Tibial nerve (tissue), 4 donors: ENCODE measurements at regions not wholly inside any gene's neighbourhood (a gene's known extent, or its start where the extent isn't known, plus 50 kb on each side); places are given as distances from the start of the nearest gene placed in this dataset.

Source experiments
- EP300 ChIP-seq, 2 donors: sonication (generic); formaldehyde crosslinking; IDR thresholded peaks; one replicate each; pipeline ENCODE4 v1.6.1; 2017; ENCODE audit warnings: antibody characterized with exemption in 2 of 2, mild to moderate bottlenecking in 1 of 2
- POLR2A ChIP-seq, 2 donors: fragments of 450-650 bp; IDR thresholded peaks; one replicate each; pipeline ENCODE4 v1.6.1; 2017; ENCODE audit warnings: antibody characterized with exemption in 2 of 2, mild to moderate bottlenecking in 2 of 2, moderate library complexity in 2 of 2
- TF ChIP-seq, protein P1 (sequence below), 5 experiments: fragments of 200-600 bp in 3 of 5; fragments of 450-650 bp in 2 of 5; sonication (generic) in 3 of 5; IDR thresholded peaks; one replicate each; pipeline ENCODE4 v1.5.1; 2016 to 2019; ENCODE audit warnings: antibody characterized with exemption in 5 of 5, mild to moderate bottlenecking in 3 of 5, moderate library complexity in 2 of 5

DNA sequence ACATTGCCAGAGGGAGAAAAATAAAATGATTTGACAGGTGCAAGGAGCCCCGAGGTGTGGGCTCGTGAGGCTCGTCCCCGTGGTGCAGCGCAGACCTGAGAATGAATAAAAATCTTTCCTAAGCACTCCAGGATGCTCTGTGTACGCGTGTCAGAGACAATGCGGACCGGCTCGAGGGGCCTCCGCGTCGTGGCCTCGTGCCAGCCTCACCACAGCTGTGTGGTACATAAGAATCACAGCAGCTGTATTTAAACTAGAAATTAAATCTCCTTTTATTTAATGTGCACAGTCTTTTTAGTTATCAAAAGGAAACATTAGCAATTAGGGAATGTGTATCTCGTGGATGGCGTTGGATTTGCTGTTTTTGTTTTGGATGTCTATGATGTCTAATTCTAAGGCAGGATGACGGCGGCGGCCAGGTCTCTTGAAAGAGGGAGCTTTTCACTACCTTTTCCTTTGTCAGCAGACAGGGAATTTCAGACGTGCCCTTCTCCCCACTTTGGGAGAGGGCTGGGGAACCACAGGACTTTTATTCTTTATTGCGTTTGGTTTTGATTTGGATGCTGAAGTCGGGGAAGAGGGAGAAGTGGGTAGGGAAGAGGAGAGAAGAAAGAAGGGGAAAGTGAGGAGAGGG lies 365.3 kb upstream of the SHH start:
- TF ChIP-seq EP300 (IDR thresholded peaks at IDR 0.05) (no peak), POLR2A (IDR thresholded peaks at IDR 0.05) (no peak)
- TF ChIP-seq, protein P1, sequence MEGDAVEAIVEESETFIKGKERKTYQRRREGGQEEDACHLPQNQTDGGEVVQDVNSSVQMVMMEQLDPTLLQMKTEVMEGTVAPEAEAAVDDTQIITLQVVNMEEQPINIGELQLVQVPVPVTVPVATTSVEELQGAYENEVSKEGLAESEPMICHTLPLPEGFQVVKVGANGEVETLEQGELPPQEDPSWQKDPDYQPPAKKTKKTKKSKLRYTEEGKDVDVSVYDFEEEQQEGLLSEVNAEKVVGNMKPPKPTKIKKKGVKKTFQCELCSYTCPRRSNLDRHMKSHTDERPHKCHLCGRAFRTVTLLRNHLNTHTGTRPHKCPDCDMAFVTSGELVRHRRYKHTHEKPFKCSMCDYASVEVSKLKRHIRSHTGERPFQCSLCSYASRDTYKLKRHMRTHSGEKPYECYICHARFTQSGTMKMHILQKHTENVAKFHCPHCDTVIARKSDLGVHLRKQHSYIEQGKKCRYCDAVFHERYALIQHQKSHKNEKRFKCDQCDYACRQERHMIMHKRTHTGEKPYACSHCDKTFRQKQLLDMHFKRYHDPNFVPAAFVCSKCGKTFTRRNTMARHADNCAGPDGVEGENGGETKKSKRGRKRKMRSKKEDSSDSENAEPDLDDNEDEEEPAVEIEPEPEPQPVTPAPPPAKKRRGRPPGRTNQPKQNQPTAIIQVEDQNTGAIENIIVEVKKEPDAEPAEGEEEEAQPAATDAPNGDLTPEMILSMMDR (IDR thresholded peaks at IDR 0.05), result no peak
